CD4-positive, alpha-beta T cell (primary cell): ENCODE measurements at regions not wholly inside any gene's neighbourhood (a gene's known extent, or its start where the extent isn't known, plus 50 kb on each side); places are given as distances from the start of the nearest gene placed in this dataset.

ENCODE experiments used
- ATAC-seq: fragments of 200-7000 bp; cut with Tn5 transposase; one replicate; pipeline ENCODE4 v1.10.0; 2022; ENCODE audit warnings: mild to moderate bottlenecking; ENCODE audit not compliant: poor library complexity
- CTCF ChIA-PET: fragments of 350-600 bp; sonication (Branson Sonifier 250); formaldehyde crosslinking; loops from one replicate; lab custom pipeline; 2021; ENCODE audit warnings: antibody characterized with exemption, inconsistent platforms; lab: Charles Lee
- POLR2A ChIA-PET: fragments of 350-600 bp; sonication (Branson Sonifier 250); formaldehyde crosslinking; loops from one replicate; lab custom pipeline; 2021; ENCODE audit warnings: antibody characterized with exemption, inconsistent platforms; lab: Charles Lee
- DNase-seq, 14 experiments: peaks; one replicate each; pipeline ENCODE4 v3.0.0-alpha.2; 2013 to 2020; ENCODE audit warnings: mixed read lengths in 2 of 14
- H3K27ac ChIP-seq, 2 donors: one replicate each; pipeline versions ENCODE4 v1.5.1 to v1.7.0; 2013; ENCODE audit warnings: low read length in 2 of 2, low read depth in 1 of 2, mild to moderate bottlenecking in 1 of 2
- H3K27me3 ChIP-seq, 2 experiments: 1 replicate in 1 of 2; 2 replicates in 1 of 2; pipeline versions ENCODE4 v1.6.1 to v1.7.0; 2013; ENCODE audit warnings: low read length in 2 of 2, control low read depth in 1 of 2, mild to moderate bottlenecking in 1 of 2, moderate library complexity in 1 of 2; ENCODE audit not compliant: insufficient read depth in 2 of 2, control insufficient read depth in 1 of 2
- H3K36me3 ChIP-seq: one replicate; pipeline ENCODE4 v1.6.1; 2013; ENCODE audit warnings: low read length, control low read depth; ENCODE audit not compliant: insufficient read depth
- H3K4me1 ChIP-seq: one replicate; pipeline ENCODE4 v1.6.1; 2013; ENCODE audit warnings: low read length, control low read depth; ENCODE audit not compliant: insufficient read depth
- H3K4me3 ChIP-seq: one replicate; pipeline ENCODE4 v1.5.1; 2013; ENCODE audit warnings: mild to moderate bottlenecking, low read length, moderate library complexity
- H3K9me3 ChIP-seq, 2 experiments: 1 replicate in 1 of 2; 2 replicates in 1 of 2; pipeline versions ENCODE4 v1.6.1 to v1.7.0; 2013; ENCODE audit warnings: low read length in 2 of 2, mild to moderate bottlenecking in 2 of 2, control low read depth in 1 of 2, moderate library complexity in 1 of 2; ENCODE audit not compliant: control insufficient read depth in 1 of 2, insufficient read depth in 1 of 2
- H3K27ac Mint-ChIP-seq: one replicate; pipeline ENCODE4 v1.8.0; 2020; ENCODE audit warnings: mixed read lengths
- H3K27me3 Mint-ChIP-seq: one replicate; pipeline ENCODE4 v1.8.0; 2021; ENCODE audit warnings: mixed read lengths
- H3K36me3 Mint-ChIP-seq: one replicate; pipeline ENCODE4 v1.8.0; 2021; ENCODE audit warnings: low read depth, mixed read lengths
- H3K4me1 Mint-ChIP-seq: one replicate; pipeline ENCODE4 v1.8.0; 2021; ENCODE audit warnings: low read depth, mixed read lengths
- H3K4me3 Mint-ChIP-seq: one replicate; pipeline ENCODE4 v1.8.0; 2020; ENCODE audit warnings: mild to moderate bottlenecking, mixed read lengths
- H3K9me3 Mint-ChIP-seq: one replicate; pipeline ENCODE4 v1.8.0; 2020; ENCODE audit warnings: mixed read lengths
- CTCF ChIP-seq: fragments of 200-600 bp; IDR thresholded peaks from one replicate; pipeline ENCODE4 v1.8.0; 2022; ENCODE audit warnings: antibody characterized with exemption, mild to moderate bottlenecking
- intact Hi-C, 2 experiments: fragments of 100-400 bp; cut with DNase I in 1 of 2; cut with micrococcal nuclease in 1 of 2; formaldehyde crosslinking; loops; one replicate each; pipeline versions ENCODE4 v1.15.1 to v1.9.0; 2023 to 2025; cut with DNase I, micrococcal nuclease

GRCh38 chr13:42378383-42378780 is 106.4 kb downstream of the AKAP11 start:
- Histone ChIP-seq H3K27ac (peak overlapping the region in 1 of 2 donors; percentile 36), H3K4me1 (peaks cover 26% of the 10 kb centered on the region), H3K4me3 (no peak overlapping the region), H3K27me3 (no peaks in the 10 kb centered on the region), H3K9me3 (peaks cover 0 to 5% of the 10 kb centered on the region in 2 experiments), H3K36me3 (no peaks in the 10 kb centered on the region)
- Mint-ChIP-seq H3K4me1 (peaks cover 34% of the 10 kb centered on the region), H3K4me3 (no peak overlapping the region), H3K27ac (peak overlapping the region; percentile 41), H3K27me3 (no peaks in the 10 kb centered on the region), H3K9me3 (no peaks in the 10 kb centered on the region), H3K36me3 (no peaks in the 10 kb centered on the region)
- intact Hi-C loops: no loop called here
- POLR2A ChIA-PET: interaction anchor here (0.8 to 1.6 kb wide), 3 partner anchors 10 to 24 kb away, joined by 3 to 6 read pairs (median 5); no protein-coding TSS in a partner anchor
- no peak for TF ChIP-seq CTCF
- DNase-seq (peak in 1 of 14 experiments; percentile 6), ATAC-seq (no peak)
- CTCF ChIA-PET: no interaction called here

GRCh38 chr13:42379241-42379640 is 107.3 kb downstream of the AKAP11 start:
- Mint-ChIP-seq H3K4me3 (no peak overlapping the region), H3K27me3 (no peaks in the 10 kb centered on the region), H3K9me3 (no peaks in the 10 kb centered on the region), H3K36me3 (no peaks in the 10 kb centered on the region), H3K27ac (peak overlapping the region; percentile 8), H3K4me1 (peaks cover 34% of the 10 kb centered on the region)
- intact Hi-C loops: no loop called here
- CTCF ChIA-PET: no interaction called here
- DNase-seq (no peak), ATAC-seq (no peak)
- Histone ChIP-seq H3K27ac (no peak overlapping the region), H3K4me3 (no peak overlapping the region), H3K9me3 (peaks cover 0 to 5% of the 10 kb centered on the region in 2 experiments), H3K36me3 (no peaks in the 10 kb centered on the region), H3K4me1 (peaks cover 26% of the 10 kb centered on the region), H3K27me3 (no peaks in the 10 kb centered on the region)
- POLR2A ChIA-PET: no interaction called here
- TF ChIP-seq CTCF: no peak

DNA sequence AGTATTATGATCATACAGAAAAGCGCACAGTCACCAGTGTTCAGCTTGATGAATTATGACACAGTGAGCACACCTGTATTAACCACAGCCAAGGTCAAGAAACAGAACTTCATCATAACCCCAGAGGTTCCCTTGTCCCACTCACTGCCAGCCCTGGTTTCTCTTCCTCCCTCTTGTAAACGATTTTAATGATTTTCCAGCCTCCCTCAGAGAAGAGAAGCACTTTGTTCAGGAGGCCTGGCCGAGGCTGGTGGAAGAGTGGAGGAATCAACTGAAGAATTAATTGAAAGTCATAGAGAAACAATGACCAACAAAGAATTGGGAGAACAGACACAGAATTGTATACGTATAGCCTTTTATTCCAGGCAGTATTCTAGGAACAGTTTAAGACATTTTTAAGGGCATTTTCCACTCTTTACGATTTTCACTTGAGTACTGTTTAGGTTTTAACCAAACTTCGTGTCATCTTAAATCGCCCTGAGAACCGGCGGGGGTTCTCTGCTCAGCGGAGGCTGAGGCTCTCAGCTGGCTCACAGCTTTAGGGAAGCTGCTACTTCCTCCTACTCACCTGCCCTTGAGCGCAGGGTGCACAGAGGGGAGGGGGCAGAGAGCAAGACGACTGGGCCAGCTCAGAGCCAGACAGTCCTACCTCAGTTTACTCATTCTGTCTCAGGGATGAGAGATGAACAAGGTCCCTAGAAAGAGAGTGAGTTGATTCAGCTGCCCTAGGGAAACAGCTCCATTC is 108.6 kb downstream of the AKAP11 start:
- Mint-ChIP-seq H3K27ac (no peak overlapping the region), H3K27me3 (no peaks in the 10 kb centered on the region), H3K9me3 (no peaks in the 10 kb centered on the region), H3K4me1 (peaks cover 33% of the 10 kb centered on the region), H3K4me3 (no peak overlapping the region), H3K36me3 (no peaks in the 10 kb centered on the region)
- no peak for TF ChIP-seq CTCF
- Histone ChIP-seq H3K27ac (no peak overlapping the region), H3K27me3 (no peaks in the 10 kb centered on the region), H3K4me3 (no peak overlapping the region), H3K4me1 (peaks cover 26% of the 10 kb centered on the region), H3K36me3 (no peaks in the 10 kb centered on the region), H3K9me3 (peaks cover 0 to 5% of the 10 kb centered on the region in 2 experiments)
- intact Hi-C loops: no loop called here
- ChIA-PET POLR2A (interaction anchor here (1.1 to 3.3 kb wide), 2 partner anchors 11 to 26 kb away, joined by 3 to 20 read pairs; no protein-coding TSS in a partner anchor), CTCF (no interaction called here)
- DNase-seq (peak in 2 of 14 experiments; percentile 10 to 18), ATAC-seq (no peak)
